ENCODE measurements at regions not wholly inside any gene's neighbourhood (a gene's known extent, or its start where the extent isn't known, plus 50 kb on each side); places are given as distances from the start of the nearest gene placed in this dataset.
A peak's percentile ranks its signal among the peaks of the same experiment; 100 is the strongest.
"Not testable (repeated sequence)": the region's sequence is repeated elsewhere in the genome, so short reads cannot be mapped to it uniquely, and the experiment has no call there.

GRCh38 chr22:35138521-35138920 lies 72.6 kb downstream of the ISX start:
- no peak for FAIRE-seq
- TF ChIP-seq POLR2A (IDR thresholded peaks at IDR 0.05; ENCODE audit: low read depth, low read length) = no peak
- DNase-seq (ENCODE audit: insufficient read length, low spot score) = no peak

GRCh38 chr22:35140879-35141745 lies 75.2 kb downstream of the ISX start:
- FAIRE-seq (no peak), DNase-seq (ENCODE audit: insufficient read length, low spot score) (peak; percentile 23)
- no peak for TF ChIP-seq POLR2A (IDR thresholded peaks at IDR 0.05; ENCODE audit: low read depth, low read length)

GRCh38 chr22:35148381-35148780 lies 82.4 kb downstream of the ISX start:
- DNase-seq (ENCODE audit: insufficient read length, low spot score) (no peak), FAIRE-seq (no peak)
- no peak for TF ChIP-seq POLR2A (IDR thresholded peaks at IDR 0.05; ENCODE audit: low read depth, low read length)

- no peak for TF ChIP-seq POLR2A (IDR thresholded peaks at IDR 0.05; ENCODE audit: low read depth, low read length)
- FAIRE-seq = no peak
- no peak for DNase-seq (ENCODE audit: insufficient read length, low spot score)
These were observed 83.0 kb downstream of the ISX start for GRCh38 chr22:35148866-35149548.

GRCh38 chr22:35150183-35151107 lies 84.5 kb downstream of the ISX start:
- FAIRE-seq (no peak), DNase-seq (ENCODE audit: insufficient read length, low spot score) (no peak)
- no peak for TF ChIP-seq POLR2A (IDR thresholded peaks at IDR 0.05; ENCODE audit: low read depth, low read length)

- DNase-seq (ENCODE audit: insufficient read length, low spot score) (no peak), FAIRE-seq (no peak)
- no peak for TF ChIP-seq POLR2A (IDR thresholded peaks at IDR 0.05; ENCODE audit: low read depth, low read length)
These were observed 86.4 kb downstream of the ISX start for GRCh38 chr22:35152316-35152715.

GRCh38 chr22:35154937-35155387 lies 89.0 kb downstream of the ISX start:
- TF ChIP-seq POLR2A (IDR thresholded peaks at IDR 0.05; ENCODE audit: low read depth, low read length) = no peak
- DNase-seq (ENCODE audit: insufficient read length, low spot score) (no peak), FAIRE-seq (no peak)

GRCh38 chr22:35155403-35156025 lies 89.6 kb downstream of the ISX start:
- FAIRE-seq (no peak), DNase-seq (ENCODE audit: insufficient read length, low spot score) (no peak)
- TF ChIP-seq POLR2A (IDR thresholded peaks at IDR 0.05; ENCODE audit: low read depth, low read length) = no peak

- DNase-seq (ENCODE audit: insufficient read length, low spot score) = no peak
- no peak for TF ChIP-seq POLR2A (IDR thresholded peaks at IDR 0.05; ENCODE audit: low read depth, low read length)
- no peak for FAIRE-seq
These were observed 91.0 kb downstream of the ISX start for GRCh38 chr22:35156945-35157344.

- no peak for FAIRE-seq
- TF ChIP-seq POLR2A (IDR thresholded peaks at IDR 0.05; ENCODE audit: low read depth, low read length) = no peak
- no peak for DNase-seq (ENCODE audit: insufficient read length, low spot score)
These were observed 92.4 kb downstream of the ISX start for GRCh38 chr22:35158336-35158735.

GRCh38 chr22:35159343-35159742 lies 93.4 kb downstream of the ISX start:
- DNase-seq (ENCODE audit: insufficient read length, low spot score) = no peak
- no peak for TF ChIP-seq POLR2A (IDR thresholded peaks at IDR 0.05; ENCODE audit: low read depth, low read length)
- no peak for FAIRE-seq

- FAIRE-seq = no peak
- TF ChIP-seq POLR2A (IDR thresholded peaks at IDR 0.05; ENCODE audit: low read depth, low read length) = no peak
- no peak for DNase-seq (ENCODE audit: insufficient read length, low spot score)
These were observed 94.3 kb downstream of the ISX start for GRCh38 chr22:35160268-35160667.

- FAIRE-seq; DNase-seq (ENCODE audit: insufficient read length, low spot score): not testable (repeated sequence)
These were observed 91.4 kb upstream of the HMGXB4 start for GRCh38 chr22:35165896-35166295.

All from H54 (cell line).